Stimulated activated CD4-positive, alpha-beta T cell treated with anti-CD3 and anti-CD28 coated beads, Interleukin-1b, Interleukin-23, amount 100 ng/mL, for 4 hours (primary cell): ENCODE measurements at regions not wholly inside any gene's neighbourhood (a gene's known extent, or its start where the extent isn't known, plus 50 kb on each side); places are given as distances from the start of the nearest gene placed in this dataset.
"Not testable (repeated sequence)": the region's sequence is repeated elsewhere in the genome, so short reads cannot be mapped to it uniquely, and the experiment has no call there.

Source experiments
- DNase-seq, 2 donors: peaks; one replicate each; pipeline ENCODE4 v3.0.0-alpha.2; 2020; ENCODE audit warnings: low read depth in 2 of 2

DNA sequence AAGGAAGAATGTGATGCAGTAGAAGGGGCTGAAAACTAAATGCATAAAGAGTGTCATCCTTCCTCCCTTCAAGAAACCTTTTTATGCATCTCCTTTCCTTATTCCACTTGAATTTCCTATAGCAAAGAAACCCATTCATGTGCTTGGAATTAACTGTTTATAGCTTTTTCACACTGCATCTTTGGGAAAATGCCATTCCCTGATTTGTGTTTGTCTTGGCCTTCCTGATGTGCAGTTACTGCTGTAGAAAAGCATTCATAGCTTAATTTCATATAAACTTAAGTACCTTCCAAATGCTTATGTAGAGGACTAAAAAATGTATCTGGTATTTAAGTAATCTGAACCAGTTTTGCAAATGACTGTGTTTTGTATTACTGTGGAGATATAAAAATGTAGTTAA is 61.8 kb downstream of the SDR9C7 start:
- DNase-seq: no peak

DNA sequence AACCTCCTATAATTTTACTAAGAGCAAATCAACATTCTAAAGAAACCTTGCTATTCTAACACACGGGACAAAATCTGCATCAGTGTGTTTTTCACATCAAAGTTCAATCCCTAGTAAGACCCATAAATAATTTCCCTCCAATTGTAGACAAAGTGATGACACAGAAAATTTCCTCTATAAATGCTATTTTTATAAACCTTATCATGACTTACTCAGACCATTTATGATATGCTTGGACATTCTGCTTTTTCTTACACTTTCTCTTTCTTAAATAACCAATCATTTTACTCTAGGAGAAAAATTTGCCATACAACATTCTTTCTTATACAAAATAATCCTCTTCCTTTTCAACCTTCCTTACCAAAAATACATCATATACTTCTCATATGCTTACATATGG is 67.0 kb downstream of the SDR9C7 start:
- DNase-seq: no peak

DNA sequence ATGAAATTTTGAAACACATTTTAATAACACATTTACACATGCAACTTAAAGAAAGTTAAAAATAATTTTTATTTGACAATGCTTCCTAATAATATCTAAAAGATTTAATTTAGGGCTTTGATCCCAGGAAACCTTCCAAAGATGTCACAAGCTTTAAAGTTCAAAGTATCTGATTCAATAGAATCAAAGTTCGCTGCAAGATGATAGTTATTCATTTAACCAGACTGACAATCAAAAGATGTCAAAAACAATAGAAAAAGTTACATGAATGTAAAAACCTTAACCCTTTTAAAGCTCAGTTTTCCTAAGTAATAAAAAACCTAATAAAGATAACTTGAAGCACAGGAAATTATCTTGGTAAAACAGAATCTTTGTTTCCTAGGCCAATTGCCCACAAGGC is 67.7 kb downstream of the SDR9C7 start:
- no peak for DNase-seq

DNA sequence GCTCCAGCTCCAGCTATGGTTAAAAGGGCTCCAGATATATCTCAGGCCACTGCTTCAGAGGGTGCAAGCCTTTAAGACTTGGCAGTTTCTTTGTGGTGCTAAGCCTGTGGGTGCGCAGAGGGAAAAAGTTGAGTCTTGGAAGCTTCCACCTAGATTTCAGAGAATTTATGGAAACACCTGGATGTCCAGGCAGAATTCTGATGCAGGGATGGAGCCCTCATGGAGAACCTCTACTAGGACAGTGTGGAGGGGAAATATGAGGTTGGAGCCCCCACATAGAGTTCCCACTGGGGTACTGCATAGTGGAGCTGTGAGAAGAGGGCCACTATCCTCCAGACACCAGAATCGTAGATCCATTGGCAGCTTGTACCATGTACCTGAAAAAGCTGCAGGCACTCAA is 69.9 kb downstream of the SDR9C7 start:
- DNase-seq: no peak

DNA sequence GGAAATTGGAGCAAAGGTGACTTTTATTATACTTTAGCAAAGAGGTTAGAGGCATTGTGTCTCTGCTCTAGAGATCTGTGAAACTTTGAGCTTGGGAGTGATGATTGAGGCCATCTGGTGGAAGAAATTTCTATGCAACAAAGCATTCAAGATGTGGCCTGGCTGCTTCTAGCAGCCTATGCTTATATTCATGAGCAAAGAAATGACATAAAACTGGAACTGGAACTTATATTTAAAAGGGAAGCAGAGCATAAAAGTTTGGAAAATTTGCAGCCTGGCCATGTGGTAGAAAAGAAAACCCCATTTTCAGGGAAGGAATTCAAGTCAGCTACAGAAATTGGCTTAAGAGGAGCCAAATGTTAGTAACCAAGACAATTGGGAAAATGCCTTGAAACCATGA is 70.4 kb downstream of the SDR9C7 start:
- DNase-seq: no peak

DNA sequence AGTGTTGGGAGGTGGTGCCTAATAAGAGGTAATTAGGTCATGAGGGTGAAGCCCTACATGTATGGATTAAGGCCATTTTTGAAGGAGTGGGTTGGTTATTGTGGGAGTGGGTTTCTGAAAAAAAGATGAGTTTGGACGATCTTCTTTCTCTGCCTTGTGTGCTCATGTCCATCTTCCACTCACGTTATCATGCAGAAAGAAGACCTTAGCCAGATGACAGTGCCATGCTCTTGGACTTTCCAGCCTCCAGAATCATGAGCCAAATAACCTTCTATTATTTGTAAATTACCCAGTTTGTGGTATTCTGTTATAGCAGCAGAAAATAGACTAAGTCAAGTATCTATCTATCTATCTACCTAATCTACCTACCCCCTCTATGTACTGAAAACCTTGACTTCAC is 71.9 kb downstream of the SDR9C7 start:
- no peak for DNase-seq

DNA sequence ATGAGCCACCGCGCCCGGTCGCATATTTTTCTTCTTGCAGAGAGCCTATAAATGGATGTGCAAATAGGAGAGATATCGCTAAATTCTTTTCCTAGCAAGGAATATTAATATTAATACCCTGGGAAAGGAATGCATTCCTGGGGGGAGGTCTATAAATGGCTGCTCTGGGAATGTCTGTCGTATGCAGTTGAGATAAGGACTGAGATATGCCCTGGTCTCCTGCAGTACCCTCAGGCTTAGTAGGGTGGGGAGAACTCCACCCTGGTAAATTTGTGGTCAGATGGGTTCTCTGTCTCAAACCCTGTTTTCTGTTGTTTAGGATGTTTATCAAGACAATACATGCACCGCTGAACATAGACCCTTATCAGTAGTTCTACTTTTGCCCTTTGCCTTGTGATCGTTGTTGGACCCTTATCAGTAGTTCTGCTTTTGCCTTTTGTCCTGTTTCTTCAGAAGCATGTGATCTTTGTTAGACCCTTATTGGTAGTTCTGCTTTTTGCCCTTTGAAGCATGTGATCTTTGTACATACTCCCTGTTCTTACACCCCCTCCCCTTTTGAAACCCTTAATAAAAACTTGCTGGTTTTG is 80.7 kb downstream of the SDR9C7 start:
- not testable (repeated sequence) for DNase-seq

DNA sequence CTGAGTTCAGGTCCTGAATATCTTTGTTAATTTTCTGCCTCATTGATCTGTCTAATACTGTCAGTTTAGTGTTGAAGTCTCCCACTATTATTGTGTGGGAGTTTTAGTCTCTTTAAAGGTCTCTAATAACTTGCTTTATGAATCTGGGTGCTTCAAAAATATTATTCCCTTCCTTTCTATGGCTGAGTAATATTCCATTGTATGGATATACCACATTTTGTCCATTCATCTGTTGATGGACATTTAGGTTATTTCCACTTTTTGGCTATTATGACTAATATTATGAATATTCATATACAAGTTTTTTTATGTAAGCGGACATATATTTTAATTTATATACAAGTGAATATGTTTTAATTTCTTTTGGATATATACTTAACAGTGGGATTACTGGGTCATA is 82.7 kb downstream of the SDR9C7 start:
- DNase-seq: no peak

DNA sequence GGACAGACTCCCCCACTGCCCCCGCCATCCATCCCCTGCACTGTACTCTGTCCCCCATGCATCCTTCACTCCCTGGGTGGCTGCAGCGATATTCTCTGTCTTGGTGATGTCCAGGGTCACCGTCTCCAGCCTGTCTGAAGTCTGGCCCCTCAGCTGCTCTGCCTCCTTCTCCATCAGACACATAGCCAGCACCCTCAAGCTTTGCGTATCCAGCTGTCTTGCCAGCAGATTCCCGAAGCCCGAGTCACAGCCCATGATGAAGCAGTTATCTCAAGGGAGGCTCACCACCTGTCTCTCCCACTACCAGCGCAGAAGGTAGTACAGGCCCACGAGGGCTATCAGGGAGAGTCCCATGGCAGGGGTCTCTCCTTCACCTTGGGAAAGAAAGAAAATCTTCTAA is 77.8 kb downstream of the HSD17B6 start:
- no peak for DNase-seq

DNA sequence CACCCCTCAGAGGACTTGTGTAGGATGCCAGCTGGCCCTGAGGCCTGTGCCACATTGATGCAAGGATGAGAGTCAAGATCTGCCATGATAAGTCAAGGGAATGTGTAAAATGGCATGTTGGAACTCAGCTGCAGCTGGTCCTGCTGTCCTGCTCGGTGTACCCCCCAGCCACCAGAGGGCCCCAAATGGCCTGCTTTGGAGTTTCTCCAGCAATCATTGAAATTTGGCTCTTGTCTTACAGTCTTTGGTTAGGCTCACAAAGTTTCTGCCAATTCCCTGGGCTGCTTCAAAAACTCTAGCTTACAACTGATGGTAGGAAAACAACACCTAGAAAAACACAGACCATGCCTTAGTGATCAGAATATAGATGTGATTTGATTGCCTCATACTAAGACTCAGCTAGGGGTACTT is 76.8 kb downstream of the HSD17B6 start:
- peak in 1 of 2 donors; percentile 9 for DNase-seq

DNA sequence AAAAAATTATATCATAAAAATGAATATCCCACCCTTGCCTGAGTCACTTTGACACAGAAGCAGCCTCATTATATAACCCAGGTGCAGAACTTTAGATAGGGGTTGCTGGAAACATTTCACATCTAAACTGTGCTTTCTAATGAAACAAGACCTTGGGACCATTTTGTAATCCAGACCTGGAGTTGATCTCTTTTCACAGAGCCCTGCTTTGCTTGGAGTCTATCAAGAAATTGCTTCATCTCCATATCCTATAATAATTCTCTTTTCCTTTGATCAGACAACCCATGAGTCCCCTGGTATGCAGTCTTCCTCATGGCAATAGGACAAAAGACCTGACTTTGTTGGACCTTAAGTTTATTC is 76.3 kb downstream of the HSD17B6 start:
- DNase-seq: no peak

DNA sequence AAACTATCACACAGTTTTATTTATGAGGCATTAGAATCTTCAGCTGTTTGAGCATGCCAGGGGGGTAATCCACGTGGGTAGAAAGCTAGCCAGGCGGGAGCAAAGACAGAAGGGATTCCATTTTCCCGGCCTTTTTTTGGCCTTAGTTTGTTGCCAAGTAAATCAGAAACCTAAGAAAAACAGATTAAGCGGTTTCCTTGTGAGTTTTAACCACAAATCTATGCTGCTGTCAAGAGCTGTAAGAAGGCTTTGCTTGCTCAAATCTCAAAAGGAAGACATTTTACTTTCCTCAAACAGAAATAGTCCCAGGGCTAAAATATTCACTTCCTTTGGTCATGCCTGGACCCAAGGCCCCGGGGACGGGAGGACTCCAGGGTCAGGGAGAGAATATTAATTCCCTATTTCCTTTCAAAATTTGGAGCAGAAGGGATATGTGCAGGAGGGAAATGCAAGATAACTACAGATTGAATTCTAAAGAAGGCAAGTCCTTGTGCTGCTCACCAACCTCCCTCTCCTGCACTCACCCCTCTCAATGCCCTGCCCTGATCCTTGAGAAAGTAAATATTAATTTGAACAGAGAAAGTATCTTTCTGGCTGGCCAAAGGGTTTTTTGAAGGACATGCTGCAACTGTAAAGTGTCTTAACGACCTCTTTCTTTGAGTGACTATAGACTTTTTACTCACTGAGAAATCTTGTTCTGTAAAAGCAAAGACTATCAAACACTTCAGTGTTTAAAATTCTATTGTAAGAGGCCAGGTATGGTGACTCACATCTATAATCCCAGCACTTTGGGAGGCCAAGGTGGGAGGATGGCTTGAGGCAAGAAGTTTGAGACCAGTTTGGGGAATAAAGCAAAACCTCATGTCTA is 75.7 kb downstream of the HSD17B6 start:
- no peak for DNase-seq
